H1 (cell line): ENCODE measurements at regions not wholly inside any gene's neighbourhood (a gene's known extent, or its start where the extent isn't known, plus 50 kb on each side); places are given as distances from the start of the nearest gene placed in this dataset.
"Not testable (repeated sequence)": the region's sequence is repeated elsewhere in the genome, so short reads cannot be mapped to it uniquely, and the experiment has no call there.

Experiments
- CTCF ChIP-seq, 3 experiments: IDR thresholded peaks; 1 replicate in 2 of 3; 2 replicates in 1 of 3; pipeline versions ENCODE4 v1.5.1 to v1.6.1; 2011; ENCODE audit warnings: low read length in 3 of 3, mild to moderate bottlenecking in 3 of 3, inconsistent platforms in 2 of 3, low read depth in 1 of 3, moderate library complexity in 1 of 3; ENCODE audit not compliant: insufficient read depth in 1 of 3; ENCODE audit errors: control extremely low read depth in 1 of 3
- EP300 ChIP-seq, 2 experiments: IDR thresholded peaks; 1 replicate in 1 of 2; 2 replicates in 1 of 2; pipeline ENCODE4 v1.6.1; 2011 to 2012; ENCODE audit warnings: low read depth in 2 of 2, low read length in 2 of 2, mild to moderate bottlenecking in 2 of 2, borderline replicate concordance in 1 of 2, inconsistent platforms in 1 of 2, moderate library complexity in 1 of 2
- EZH2 ChIP-seq: fragments of 200-600 bp; sonication (generic); IDR thresholded peaks from 2 replicates; pipeline ENCODE4 v1.7.1; 2012; ENCODE audit warnings: low read depth, mild to moderate bottlenecking, moderate library complexity, low read length, inconsistent platforms; ENCODE audit not compliant: severe bottlenecking
- JUND ChIP-seq: IDR thresholded peaks from 2 replicates; pipeline ENCODE4 v1.6.1; 2011; ENCODE audit warnings: mild to moderate bottlenecking, improper control_type of control experiment, low read length
- POLR2A ChIP-seq, 2 experiments: IDR thresholded peaks; 1 replicate in 1 of 2; 2 replicates in 1 of 2; pipeline ENCODE4 v1.6.1; 2011; ENCODE audit warnings: low read depth in 2 of 2, low read length in 2 of 2, mild to moderate bottlenecking in 2 of 2; ENCODE audit errors: control extremely low read depth in 1 of 2
- POLR2AphosphoS5 ChIP-seq: IDR thresholded peaks from 2 replicates; pipeline ENCODE4 v1.6.1; 2011; ENCODE audit warnings: low read depth, low read length
- RAD21 ChIP-seq, 2 experiments: IDR thresholded peaks in 1 of 2; conservative IDR thresholded peaks in 1 of 2; 2 replicates each; pipeline ENCODE4 v1.6.1; 2011; ENCODE audit warnings: low read depth in 2 of 2, low read length in 2 of 2, improper control_type of control experiment in 1 of 2, inconsistent platforms in 1 of 2, mild to moderate bottlenecking in 1 of 2, moderate library complexity in 1 of 2
- RBBP5 ChIP-seq: IDR thresholded peaks from 2 replicates; pipeline ENCODE4 v1.7.1; 2012; ENCODE audit warnings: low read depth, mild to moderate bottlenecking, inconsistent platforms, low read length, moderate library complexity, borderline replicate concordance
- TAF1 ChIP-seq: IDR thresholded peaks from 2 replicates; pipeline ENCODE4 v1.6.1; 2011; ENCODE audit warnings: mild to moderate bottlenecking, low read depth, low read length
- TCF12 ChIP-seq: IDR thresholded peaks from 2 replicates; pipeline ENCODE4 v1.6.1; 2011; ENCODE audit warnings: low read depth, mild to moderate bottlenecking, low read length
- YY1 ChIP-seq: IDR thresholded peaks from 2 replicates; pipeline ENCODE4 v1.6.1; 2011; ENCODE audit warnings: low read depth, mild to moderate bottlenecking, low read length
- ZNF274 ChIP-seq: IDR thresholded peaks from 2 replicates; pipeline ENCODE4 v1.7.0; 2012; ENCODE audit warnings: low read length, borderline replicate concordance; ENCODE audit errors: extremely low read depth

GRCh38 chr1:192895487-192895886, 86.6 kb downstream of the RGS2 start:
- TF ChIP-seq CTCF (IDR thresholded peaks at IDR 0.05; ENCODE audit: control extremely low read depth in 1 of 3, insufficient read depth in 1 of 3, low read depth in 1 of 3, low read length in 3 of 3); TCF12; TAF1; RBBP5; POLR2AphosphoS5; JUND; ZNF274; EP300 (IDR thresholded peaks at IDR 0.05; ENCODE audit: borderline replicate concordance in 1 of 2, low read depth in 2 of 2, low read length in 2 of 2); RAD21 (IDR thresholded peaks at IDR 0.05 in 1 of 2, conservative IDR thresholded peaks at IDR 0.05 in 1 of 2; ENCODE audit: low read depth in 2 of 2, low read length in 2 of 2); POLR2A (IDR thresholded peaks at IDR 0.05; ENCODE audit: control extremely low read depth in 1 of 2, low read depth in 2 of 2, low read length in 2 of 2); EZH2; YY1: not testable (repeated sequence)
